ENCODE measurements at regions not wholly inside any gene's neighbourhood (a gene's known extent, or its start where the extent isn't known, plus 50 kb on each side); places are given as distances from the start of the nearest gene placed in this dataset.

DNA sequence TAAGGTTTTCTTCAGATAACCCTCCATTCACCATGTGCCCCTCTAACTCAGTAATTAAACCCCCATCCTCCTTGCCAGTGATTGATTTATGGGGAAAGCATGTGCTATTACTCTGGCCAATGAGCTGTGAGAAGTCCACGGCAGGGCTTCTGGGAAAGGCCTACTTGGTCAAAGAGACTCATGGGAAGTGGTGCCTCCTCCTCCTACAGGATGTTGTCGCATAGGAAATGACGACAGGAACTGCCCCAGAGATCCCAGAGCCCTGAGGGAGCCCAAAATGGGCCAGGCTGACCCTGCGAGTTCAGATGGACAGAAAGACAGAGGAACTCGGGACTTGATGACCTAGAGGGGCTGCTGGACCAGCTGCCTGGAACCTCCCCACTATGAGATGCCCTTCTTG, 938.1 kb upstream of the TMEM132C start:
- TF ChIP-seq SPI1 (IDR thresholded peaks at IDR 0.05; ENCODE audit: borderline replicate concordance, low read depth) (no peak), POLR2AphosphoS5 (IDR thresholded peaks at IDR 0.05; ENCODE audit: low read depth) (no peak), GABPA (IDR thresholded peaks at IDR 0.05; ENCODE audit: low read depth) (no peak)
- TF ChIP-seq, protein P1, sequence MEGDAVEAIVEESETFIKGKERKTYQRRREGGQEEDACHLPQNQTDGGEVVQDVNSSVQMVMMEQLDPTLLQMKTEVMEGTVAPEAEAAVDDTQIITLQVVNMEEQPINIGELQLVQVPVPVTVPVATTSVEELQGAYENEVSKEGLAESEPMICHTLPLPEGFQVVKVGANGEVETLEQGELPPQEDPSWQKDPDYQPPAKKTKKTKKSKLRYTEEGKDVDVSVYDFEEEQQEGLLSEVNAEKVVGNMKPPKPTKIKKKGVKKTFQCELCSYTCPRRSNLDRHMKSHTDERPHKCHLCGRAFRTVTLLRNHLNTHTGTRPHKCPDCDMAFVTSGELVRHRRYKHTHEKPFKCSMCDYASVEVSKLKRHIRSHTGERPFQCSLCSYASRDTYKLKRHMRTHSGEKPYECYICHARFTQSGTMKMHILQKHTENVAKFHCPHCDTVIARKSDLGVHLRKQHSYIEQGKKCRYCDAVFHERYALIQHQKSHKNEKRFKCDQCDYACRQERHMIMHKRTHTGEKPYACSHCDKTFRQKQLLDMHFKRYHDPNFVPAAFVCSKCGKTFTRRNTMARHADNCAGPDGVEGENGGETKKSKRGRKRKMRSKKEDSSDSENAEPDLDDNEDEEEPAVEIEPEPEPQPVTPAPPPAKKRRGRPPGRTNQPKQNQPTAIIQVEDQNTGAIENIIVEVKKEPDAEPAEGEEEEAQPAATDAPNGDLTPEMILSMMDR (IDR thresholded peaks at IDR 0.05; ENCODE audit: insufficient read depth, low read length) = no peak
- TF ChIP-seq, protein P2, sequence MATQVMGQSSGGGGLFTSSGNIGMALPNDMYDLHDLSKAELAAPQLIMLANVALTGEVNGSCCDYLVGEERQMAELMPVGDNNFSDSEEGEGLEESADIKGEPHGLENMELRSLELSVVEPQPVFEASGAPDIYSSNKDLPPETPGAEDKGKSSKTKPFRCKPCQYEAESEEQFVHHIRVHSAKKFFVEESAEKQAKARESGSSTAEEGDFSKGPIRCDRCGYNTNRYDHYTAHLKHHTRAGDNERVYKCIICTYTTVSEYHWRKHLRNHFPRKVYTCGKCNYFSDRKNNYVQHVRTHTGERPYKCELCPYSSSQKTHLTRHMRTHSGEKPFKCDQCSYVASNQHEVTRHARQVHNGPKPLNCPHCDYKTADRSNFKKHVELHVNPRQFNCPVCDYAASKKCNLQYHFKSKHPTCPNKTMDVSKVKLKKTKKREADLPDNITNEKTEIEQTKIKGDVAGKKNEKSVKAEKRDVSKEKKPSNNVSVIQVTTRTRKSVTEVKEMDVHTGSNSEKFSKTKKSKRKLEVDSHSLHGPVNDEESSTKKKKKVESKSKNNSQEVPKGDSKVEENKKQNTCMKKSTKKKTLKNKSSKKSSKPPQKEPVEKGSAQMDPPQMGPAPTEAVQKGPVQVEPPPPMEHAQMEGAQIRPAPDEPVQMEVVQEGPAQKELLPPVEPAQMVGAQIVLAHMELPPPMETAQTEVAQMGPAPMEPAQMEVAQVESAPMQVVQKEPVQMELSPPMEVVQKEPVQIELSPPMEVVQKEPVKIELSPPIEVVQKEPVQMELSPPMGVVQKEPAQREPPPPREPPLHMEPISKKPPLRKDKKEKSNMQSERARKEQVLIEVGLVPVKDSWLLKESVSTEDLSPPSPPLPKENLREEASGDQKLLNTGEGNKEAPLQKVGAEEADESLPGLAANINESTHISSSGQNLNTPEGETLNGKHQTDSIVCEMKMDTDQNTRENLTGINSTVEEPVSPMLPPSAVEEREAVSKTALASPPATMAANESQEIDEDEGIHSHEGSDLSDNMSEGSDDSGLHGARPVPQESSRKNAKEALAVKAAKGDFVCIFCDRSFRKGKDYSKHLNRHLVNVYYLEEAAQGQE (IDR thresholded peaks at IDR 0.05; ENCODE audit: insufficient replicate concordance, low read depth) = no peak
- DNase-seq (ENCODE audit: low read depth in 1 of 2, low spot score in 1 of 2) = no peak

DNA sequence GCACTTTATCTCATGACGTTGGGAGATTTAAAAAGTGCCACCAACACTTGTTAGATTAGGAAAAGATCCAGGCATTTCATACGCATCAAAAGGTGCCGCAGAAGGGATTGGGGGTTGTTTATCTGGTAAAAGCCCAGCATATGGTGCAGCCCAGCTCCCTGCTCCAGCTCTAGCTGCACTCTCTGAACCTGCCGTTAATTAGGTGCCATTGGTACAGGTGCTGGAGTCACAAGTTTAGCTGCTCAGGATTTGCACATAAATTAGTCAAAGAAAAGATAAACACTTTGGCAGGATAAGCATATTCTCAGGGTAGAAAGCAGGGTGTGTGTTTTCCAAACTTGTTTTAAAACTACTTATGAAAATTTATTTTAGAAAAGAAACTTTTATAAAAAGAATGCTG, 932.6 kb upstream of the TMEM132C start:
- TF ChIP-seq SPI1 (IDR thresholded peaks at IDR 0.05; ENCODE audit: borderline replicate concordance, low read depth) (no peak), POLR2AphosphoS5 (IDR thresholded peaks at IDR 0.05; ENCODE audit: low read depth) (no peak), GABPA (IDR thresholded peaks at IDR 0.05; ENCODE audit: low read depth) (no peak)
- TF ChIP-seq, protein P2 (IDR thresholded peaks at IDR 0.05; ENCODE audit: insufficient replicate concordance, low read depth) = no peak
- TF ChIP-seq, protein P1 (IDR thresholded peaks at IDR 0.05; ENCODE audit: insufficient read depth, low read length) = no peak
- no peak overlapping the region for H3K4me3 ChIP-seq (replicated peaks; ENCODE audit: insufficient read depth, low read length)
- H3K27me3 ChIP-seq (ENCODE audit: insufficient read depth, poor library complexity, severe bottlenecking) = no peaks in the 10 kb centered on the region
- DNase-seq (ENCODE audit: low read depth in 1 of 2, low spot score in 1 of 2) = no peak
- H3K27ac ChIP-seq (replicated peaks) = no peak overlapping the region

More for the DNA sequence above, 938.1 kb upstream of the TMEM132C start:
- Histone ChIP-seq H3K4me3 (replicated peaks; ENCODE audit: insufficient read depth, low read length) (no peak overlapping the region), H3K27me3 (ENCODE audit: insufficient read depth, poor library complexity, severe bottlenecking) (no peaks in the 10 kb centered on the region), H3K27ac (replicated peaks) (no peak overlapping the region)

DNA sequence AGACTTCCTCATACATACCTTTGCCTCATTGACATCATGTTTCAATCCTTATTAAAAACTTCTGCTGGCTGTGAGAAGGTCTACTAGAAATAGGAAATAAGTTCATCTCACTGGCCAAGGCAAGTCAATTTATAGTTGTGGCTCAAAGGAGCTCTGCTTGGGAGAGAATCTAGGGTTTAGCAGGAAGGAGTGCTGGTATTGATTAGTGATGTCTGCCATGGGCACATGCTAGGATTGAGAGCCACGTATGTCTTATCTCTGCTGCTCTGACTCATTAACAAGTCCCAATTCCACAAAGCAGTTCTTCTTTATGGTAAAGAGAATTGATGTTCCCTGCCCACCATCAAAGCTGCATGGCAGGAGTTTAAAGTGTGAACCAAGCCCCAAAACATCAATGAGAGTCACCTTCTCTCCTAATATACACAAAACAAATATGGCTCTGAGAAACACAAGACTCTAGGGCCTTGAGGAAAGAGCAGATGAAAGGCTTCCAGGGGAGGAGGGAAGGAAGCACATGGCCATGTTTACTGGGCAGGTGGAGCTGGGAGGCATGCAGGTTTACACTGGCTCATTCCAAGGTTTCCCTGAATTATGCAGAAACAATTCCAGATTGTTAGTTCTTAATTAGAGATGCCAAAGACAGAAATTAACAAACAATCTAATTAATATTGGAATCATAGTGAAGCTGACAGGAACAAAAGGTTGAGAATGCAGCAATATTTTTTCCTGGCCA, 931.9 kb upstream of the TMEM132C start:
- H3K4me3 ChIP-seq (replicated peaks; ENCODE audit: insufficient read depth, low read length) = no peak overlapping the region
- H3K27me3 ChIP-seq (ENCODE audit: insufficient read depth, poor library complexity, severe bottlenecking) = no peaks in the 10 kb centered on the region
- no peak for TF ChIP-seq POLR2AphosphoS5 (IDR thresholded peaks at IDR 0.05; ENCODE audit: low read depth)
- TF ChIP-seq GABPA (IDR thresholded peaks at IDR 0.05; ENCODE audit: low read depth) = no peak
- TF ChIP-seq, protein P1 (IDR thresholded peaks at IDR 0.05; ENCODE audit: insufficient read depth, low read length) = no peak
- no peak overlapping the region for H3K27ac ChIP-seq (replicated peaks)
- DNase-seq (ENCODE audit: low read depth in 1 of 2, low spot score in 1 of 2) = no peak

DNA sequence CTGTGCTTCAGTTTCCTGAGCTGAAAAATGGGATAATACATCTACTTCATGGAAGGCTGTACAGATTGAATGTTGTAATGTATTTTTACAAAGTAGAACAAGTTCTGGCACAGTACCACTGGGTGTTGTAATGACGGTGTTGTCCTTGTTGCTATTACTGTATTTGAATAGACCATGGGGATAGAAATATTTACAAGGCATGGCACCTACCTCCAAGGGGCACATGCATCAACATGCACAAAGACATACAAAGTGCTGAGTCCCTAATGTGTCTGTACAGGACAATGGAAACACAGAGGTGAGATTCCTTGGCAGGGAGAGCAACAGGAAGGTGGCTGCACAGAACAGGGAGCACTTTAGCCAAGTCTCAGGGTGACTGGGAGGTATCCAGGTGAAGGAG, 930.6 kb upstream of the TMEM132C start:
- no peaks in the 10 kb centered on the region for H3K27me3 ChIP-seq (ENCODE audit: insufficient read depth, poor library complexity, severe bottlenecking)
- DNase-seq (ENCODE audit: low read depth in 1 of 2, low spot score in 1 of 2) = no peak
- no peak for TF ChIP-seq SPI1 (IDR thresholded peaks at IDR 0.05; ENCODE audit: borderline replicate concordance, low read depth)
- no peak for TF ChIP-seq GABPA (IDR thresholded peaks at IDR 0.05; ENCODE audit: low read depth)

More for the DNA sequence above, 930.6 kb upstream of the TMEM132C start:
- H3K27ac ChIP-seq (replicated peaks) = no peak overlapping the region
- no peak overlapping the region for H3K4me3 ChIP-seq (replicated peaks; ENCODE audit: insufficient read depth, low read length)

All from HL-60 (cell line).